IMR-90 (cell line): ENCODE measurements at regions not wholly inside any gene's neighbourhood (a gene's known extent, or its start where the extent isn't known, plus 50 kb on each side); places are given as distances from the start of the nearest gene placed in this dataset.

Experiments
- ATAC-seq: fragments of 200-7000 bp; cut with Tn5 transposase; 2 replicates; pipeline ENCODE4 v1.9.1; 2020; ENCODE audit warnings: low read depth, mild to moderate bottlenecking, moderate library complexity
- BruUV-seq: library from RNA; stranded (reverse); fragments of 400-500 nt; replicated peaks from 2 replicates; lab custom pipeline; 2021; lab: Mats Ljungman, UMichigan
- CTCF ChIA-PET: fragments of 300-600 bp; formaldehyde crosslinking; extraction: SDS; loops from one replicate; lab custom pipeline; 2021; ENCODE audit warnings: antibody characterized with exemption; lab: Yijun Ruan, JAX
- POLR2A ChIA-PET: fragments of 300-600 bp; sonication (Branson Sonifier 250); formaldehyde crosslinking; loops from one replicate; lab custom pipeline; 2022; ENCODE audit warnings: antibody characterized with exemption; ENCODE audit not compliant: unreplicated experiment; lab: Charles Lee
- DNase-seq: peaks from one replicate; pipeline ENCODE4 v3.0.0; 2013
- H2AFZ ChIP-seq: replicated peaks from 2 replicates; pipeline ENCODE3; 2013; ENCODE audit warnings: low read length, mild to moderate bottlenecking; ENCODE audit not compliant: poor library complexity
- H2AK5ac ChIP-seq: 2 replicates; pipeline ENCODE4 v1.6.1; 2013; ENCODE audit warnings: low read depth, low read length, inconsistent platforms
- H2AK9ac ChIP-seq: replicated peaks from 2 replicates; pipeline ENCODE3; 2013; ENCODE audit warnings: mild to moderate bottlenecking, low read depth, low read length, moderate library complexity; ENCODE audit not compliant: poor library complexity
- H2BK120ac ChIP-seq: 2 replicates; pipeline ENCODE4 v1.6.1; 2013; ENCODE audit warnings: low read depth, low read length, inconsistent platforms
- H2BK15ac ChIP-seq: 3 replicates; pipeline ENCODE4 v1.6.1; 2013; ENCODE audit warnings: low read depth, low read length, inconsistent platforms
- H2BK20ac ChIP-seq: 2 replicates; pipeline ENCODE4 v1.6.1; 2013; ENCODE audit warnings: low read depth, mild to moderate bottlenecking, inconsistent platforms, low read length, moderate library complexity
- H2BK5ac ChIP-seq: 2 replicates; pipeline ENCODE4 v1.6.1; 2013; ENCODE audit warnings: mild to moderate bottlenecking, low read depth, low read length, inconsistent platforms; ENCODE audit not compliant: poor library complexity, severe bottlenecking
- H3K14ac ChIP-seq: replicated peaks from 2 replicates; pipeline ENCODE4 v1.6.1; 2013; ENCODE audit warnings: low read depth, low read length, inconsistent platforms
- H3K18ac ChIP-seq: 2 replicates; pipeline ENCODE4 v1.6.1; 2013; ENCODE audit warnings: low read depth, low read length, control low read depth
- H3K23ac ChIP-seq: 2 replicates; pipeline ENCODE4 v1.6.1; 2013; ENCODE audit warnings: low read depth, low read length, inconsistent platforms
- H3K27ac ChIP-seq: 2 replicates; pipeline ENCODE4 v1.5.1; 2013; ENCODE audit warnings: mild to moderate bottlenecking, control low read depth, low read length; ENCODE audit not compliant: insufficient read depth
- H3K27me3 ChIP-seq: 2 replicates; pipeline ENCODE4 v1.6.1; 2013; ENCODE audit warnings: low read length; ENCODE audit not compliant: control insufficient read depth, insufficient read depth
- H3K36me3 ChIP-seq: 2 replicates; pipeline ENCODE4 v1.6.1; 2013; ENCODE audit warnings: low read length, mixed read lengths; ENCODE audit not compliant: control insufficient read depth, insufficient read depth
- H3K4ac ChIP-seq: 2 replicates; pipeline ENCODE4 v1.6.1; 2013; ENCODE audit warnings: low read depth, low read length, inconsistent platforms
- H3K4me1 ChIP-seq: 2 replicates; pipeline ENCODE4 v1.6.1; 2013; ENCODE audit warnings: low read length, mixed read lengths; ENCODE audit not compliant: control insufficient read depth, insufficient read depth
- H3K4me2 ChIP-seq: 2 replicates; pipeline ENCODE4 v1.6.1; 2013; ENCODE audit warnings: low read depth, mild to moderate bottlenecking, control low read depth, low read length, moderate library complexity
- H3K4me3 ChIP-seq: 2 replicates; pipeline ENCODE4 v1.5.1; 2013; ENCODE audit warnings: low read depth, mild to moderate bottlenecking, control low read depth, low read length, moderate library complexity; ENCODE audit not compliant: insufficient read depth
- H3K56ac ChIP-seq: 2 replicates; pipeline ENCODE4 v1.6.1; 2013; ENCODE audit warnings: low read length, inconsistent platforms; ENCODE audit not compliant: insufficient read depth; ENCODE audit errors: extremely low read depth
- H3K79me1 ChIP-seq, 2 experiments: 2 replicates each; pipeline ENCODE4 v1.6.1; 2013; ENCODE audit warnings: low read length in 2 of 2, inconsistent platforms in 1 of 2, low read depth in 1 of 2
- H3K9ac ChIP-seq: 2 replicates; pipeline ENCODE4 v1.6.1; 2013; ENCODE audit warnings: low read depth, low read length, control low read depth
- H3K9me1 ChIP-seq: 2 replicates; pipeline ENCODE4 v1.6.1; 2013; ENCODE audit warnings: low read length, inconsistent platforms; ENCODE audit not compliant: insufficient read depth
- H3K9me3 ChIP-seq: 2 replicates; pipeline ENCODE4 v1.6.1; 2013; ENCODE audit warnings: low read length; ENCODE audit not compliant: control insufficient read depth, insufficient read depth
- H4K20me1 ChIP-seq: 2 replicates; pipeline ENCODE4 v1.6.1; 2013; ENCODE audit warnings: low read length, inconsistent platforms; ENCODE audit not compliant: insufficient read depth
- H4K5ac ChIP-seq: 2 replicates; pipeline ENCODE4 v1.6.1; 2013; ENCODE audit warnings: mild to moderate bottlenecking, low read depth, low read length, control low read depth
- H4K8ac ChIP-seq, 2 experiments: 2 replicates each; pipeline ENCODE4 v1.6.1; 2013; ENCODE audit warnings: low read depth in 2 of 2, low read length in 2 of 2, control low read depth in 1 of 2, inconsistent platforms in 1 of 2
- H4K91ac ChIP-seq: 2 replicates; pipeline ENCODE4 v1.6.1; 2013; ENCODE audit warnings: low read depth, low read length, inconsistent platforms; ENCODE audit not compliant: insufficient read depth
- BHLHE40 ChIP-seq: fragments of 150-350 bp; IDR thresholded peaks from 2 replicates; pipeline ENCODE4 v1.6.1; 2016; ENCODE audit warnings: mild to moderate bottlenecking, low read depth, low read length
- CEBPB ChIP-seq: IDR thresholded peaks from 2 replicates; pipeline ENCODE4 v1.6.1; 2012; ENCODE audit warnings: low read depth, low read length, improper control_type of control experiment
- CHD1 ChIP-seq: IDR thresholded peaks from 2 replicates; pipeline ENCODE4 v1.6.1; 2012; ENCODE audit warnings: low read depth, low read length, improper control_type of control experiment
- CTCF ChIP-seq: conservative IDR thresholded peaks from 2 replicates; pipeline ENCODE4 v1.5.1; 2012; ENCODE audit warnings: mild to moderate bottlenecking, low read depth, low read length, improper control_type of control experiment
- ELK1 ChIP-seq: fragments of 150-350 bp; IDR thresholded peaks from 2 replicates; pipeline ENCODE4 v1.6.1; 2016; ENCODE audit warnings: low read depth, mild to moderate bottlenecking, low read length, moderate library complexity, borderline replicate concordance
- FOS ChIP-seq: fragments of 150-350 bp; IDR thresholded peaks from 2 replicates; pipeline ENCODE4 v1.6.1; 2016; ENCODE audit warnings: low read depth, low read length
- MAFK ChIP-seq: IDR thresholded peaks from 2 replicates; pipeline ENCODE4 v1.6.1; 2012; ENCODE audit warnings: low read depth, low read length, improper control_type of control experiment
- MAZ ChIP-seq: IDR thresholded peaks from 2 replicates; pipeline ENCODE4 v1.6.1; 2012; ENCODE audit warnings: low read depth, mild to moderate bottlenecking, low read length, improper control_type of control experiment, moderate library complexity, borderline replicate concordance
- MXI1 ChIP-seq: IDR thresholded peaks from 2 replicates; pipeline ENCODE4 v1.6.1; 2012; ENCODE audit warnings: low read depth, mild to moderate bottlenecking, low read length, moderate library complexity, borderline replicate concordance
- NFE2L2 ChIP-seq: fragments of 150-350 bp; IDR thresholded peaks from 2 replicates; pipeline ENCODE4 v1.6.1; 2016; ENCODE audit warnings: low read depth, mild to moderate bottlenecking, low read length
- POLR2A ChIP-seq: IDR thresholded peaks from 2 replicates; pipeline ENCODE4 v1.6.1; 2012; ENCODE audit warnings: mild to moderate bottlenecking, low read depth, low read length
- RAD21 ChIP-seq: IDR thresholded peaks from 2 replicates; pipeline ENCODE4 v1.6.1; 2012; ENCODE audit warnings: low read length, improper control_type of control experiment
- RCOR1 ChIP-seq: IDR thresholded peaks from 2 replicates; pipeline ENCODE4 v1.6.1; 2012; ENCODE audit warnings: mild to moderate bottlenecking, low read length, improper control_type of control experiment; ENCODE audit not compliant: insufficient replicate concordance
- RFX5 ChIP-seq: IDR thresholded peaks from 2 replicates; pipeline ENCODE4 v1.8.0; 2012; ENCODE audit warnings: low read depth, mild to moderate bottlenecking, low read length, moderate library complexity
- SMC3 ChIP-seq: fragments of 150-350 bp; IDR thresholded peaks from 2 replicates; pipeline ENCODE4 v1.6.1; 2016; ENCODE audit warnings: low read depth, mild to moderate bottlenecking, antibody characterized with exemption, low read length, moderate library complexity
- USF2 ChIP-seq: fragments of 150-350 bp; IDR thresholded peaks from 2 replicates; pipeline ENCODE4 v1.6.1; 2017; ENCODE audit warnings: mild to moderate bottlenecking, antibody characterized with exemption, low read length, low read depth
- WGBS, 2 experiments: methylation state at CpG; one replicate each; pipeline versions ENCODE4 v1.1.5 to v1.1.7; 2013; ENCODE audit warnings: missing lambda C conversion rate in 2 of 2; ENCODE audit not compliant: insufficient read length in 1 of 2; ENCODE audit errors: extremely low coverage in 2 of 2; 5-methylcytosine and 5-hydroxymethylcytosine counted together
- dilution Hi-C: fragments of 300-500 bp; cut with HindIII; formaldehyde crosslinking; loops from one replicate; pipeline ENCODE4 v1.14.3; 2018; ENCODE audit warnings: low sequenced_read_pairs; ENCODE audit not compliant: unreplicated experiment
- in situ Hi-C: fragments of 300-500 bp; cut with MboI; formaldehyde crosslinking; loops from 3 replicates; pipeline ENCODE4 v1.14.3; 2019; ENCODE audit warnings: low sequenced_read_pairs, inconsistent platforms, mixed read lengths
- intact Hi-C: fragments of 100-400 bp; cut with micrococcal nuclease; formaldehyde crosslinking; loops from 2 replicates; pipeline ENCODE4 v1.10.0; 2022

GRCh38 chr3:176934698-176935097 lies 262.6 kb downstream of the TBL1XR1 start:
- ATAC-seq: no peak
- H3K23ac ChIP-seq: no peak overlapping the region
- H2BK20ac ChIP-seq: no peak overlapping the region
- no peaks in the 10 kb centered on the region for H3K9me3 ChIP-seq
- H3K79me1 ChIP-seq: no peaks in the 10 kb centered on the region
- H3K4ac ChIP-seq: no peak overlapping the region
- H4K5ac ChIP-seq: no peak overlapping the region
- no peaks in the 10 kb centered on the region for H3K36me3 ChIP-seq
- dilution Hi-C loops (no loop called here), in situ Hi-C loops (loop anchor here (5.0 kb wide), 1 partner anchor 57 kb away; no protein-coding TSS in a partner anchor), intact Hi-C loops (loop anchor here (10.0 kb wide), 1 partner anchor 270 kb away; no protein-coding TSS in a partner anchor)
- no peak overlapping the region for H3K9ac ChIP-seq
- H4K20me1 ChIP-seq: no peaks in the 10 kb centered on the region
- H3K27ac ChIP-seq: no peak overlapping the region
- WGBS, 2 experiments: 94% methylated on average over 2 of the region's 2 CpGs; no CpG with 5 or more reads in 1 of the 2 experiments
- no peak overlapping the region for H2AFZ ChIP-seq
- H2AK5ac ChIP-seq: no peak overlapping the region
- H4K8ac ChIP-seq: no peak overlapping the region
- H3K4me3 ChIP-seq: no peak overlapping the region
- H3K18ac ChIP-seq: no peak overlapping the region
- H4K91ac ChIP-seq: no peak overlapping the region
- no TSS peak for BruUV-seq
- no peak overlapping the region for H3K56ac ChIP-seq
- H3K14ac ChIP-seq: no peak overlapping the region
- ChIA-PET POLR2A (no interaction called here), CTCF (interaction anchor here (1.1 kb wide), 1 partner anchor 14 kb away, joined by 3 read pairs; no protein-coding TSS in a partner anchor)
- no peak overlapping the region for H2BK5ac ChIP-seq
- no peak overlapping the region for H2AK9ac ChIP-seq
- no peak overlapping the region for H3K4me2 ChIP-seq
- no peak for TF ChIP-seq POLR2A
- TF ChIP-seq MXI1: no peak
- no peak for TF ChIP-seq CEBPB
- TF ChIP-seq RFX5: no peak
- no peak for TF ChIP-seq BHLHE40
- no peak for TF ChIP-seq RCOR1
- TF ChIP-seq USF2: no peak
- TF ChIP-seq MAZ: no peak
- TF ChIP-seq FOS: no peak
- no peak for TF ChIP-seq ELK1
- TF ChIP-seq CTCF: no peak
- no peak for TF ChIP-seq RAD21
- TF ChIP-seq MAFK: no peak
- no peak for TF ChIP-seq NFE2L2
- TF ChIP-seq SMC3: no peak
- no peak for TF ChIP-seq CHD1
- no peak for DNase-seq
- H3K27me3 ChIP-seq: no peaks in the 10 kb centered on the region; the same call in 1 of the 2 replicates
- H2BK15ac ChIP-seq: no peak overlapping the region
- no peaks in the 10 kb centered on the region for H3K9me1 ChIP-seq
- no peak overlapping the region for H2BK120ac ChIP-seq
- H3K4me1 ChIP-seq: no peaks in the 10 kb centered on the region
